GM21529 (cell line): ENCODE measurements at regions not wholly inside any gene's neighbourhood (a gene's known extent, or its start where the extent isn't known, plus 50 kb on each side); places are given as distances from the start of the nearest gene placed in this dataset.
"Not testable (repeated sequence)": the region's sequence is repeated elsewhere in the genome, so short reads cannot be mapped to it uniquely, and the experiment has no call there.

ENCODE experiments used
- ATAC-seq: cut with Tn5 transposase; IDR thresholded peaks from one replicate; pipeline ENCODE4 v1.9.1; 2021; ENCODE audit not compliant: unreplicated experiment

- ATAC-seq: no peak
Observed at GRCh38 chr1:101409102-101409501, 172.3 kb downstream of the S1PR1 start.

- ATAC-seq: peak; percentile 50
Observed at GRCh38 chr1:101410048-101410878, 173.4 kb downstream of the S1PR1 start.

- no peak for ATAC-seq
Observed at GRCh38 chr1:101420406-101420805, 183.6 kb downstream of the S1PR1 start.

GRCh38 chr1:101428083-101428482 is 191.3 kb downstream of the S1PR1 start:
- not testable (repeated sequence) for ATAC-seq

- no peak for ATAC-seq
Observed at GRCh38 chr1:101428562-101428961, 191.7 kb downstream of the S1PR1 start.

GRCh38 chr1:101431956-101432510 is 195.2 kb downstream of the S1PR1 start:
- ATAC-seq: no peak

GRCh38 chr1:101435831-101436511 is 199.2 kb downstream of the S1PR1 start:
- ATAC-seq: peak; percentile 66

- ATAC-seq: no peak
Observed at GRCh38 chr1:101437800-101438199, 201.0 kb downstream of the S1PR1 start.

- ATAC-seq: peak; percentile 60
Observed at GRCh38 chr1:101438359-101438758, 201.5 kb downstream of the S1PR1 start.

GRCh38 chr1:101440485-101440884 is 203.7 kb downstream of the S1PR1 start:
- ATAC-seq: no peak

GRCh38 chr1:101444381-101444780 is 207.6 kb downstream of the S1PR1 start:
- ATAC-seq: peak; percentile 58

GRCh38 chr1:101444873-101445618 is 208.2 kb downstream of the S1PR1 start:
- ATAC-seq: peak; percentile 28

- ATAC-seq: no peak
Observed at GRCh38 chr1:101448018-101448417, 211.2 kb downstream of the S1PR1 start.

GRCh38 chr1:101450691-101451090 is 213.9 kb downstream of the S1PR1 start:
- ATAC-seq: not testable (repeated sequence)

- ATAC-seq: peak; percentile 54
Observed at GRCh38 chr1:101451888-101452287, 215.1 kb downstream of the S1PR1 start.

GRCh38 chr1:101452825-101453224 is 216.0 kb downstream of the S1PR1 start:
- no peak for ATAC-seq

GRCh38 chr1:101453844-101454243 is 217.0 kb downstream of the S1PR1 start:
- ATAC-seq: peak; percentile 75

GRCh38 chr1:101455166-101455565 is 218.3 kb downstream of the S1PR1 start:
- ATAC-seq: no peak

- ATAC-seq: no peak
Observed at GRCh38 chr1:101460739-101461138, 223.9 kb downstream of the S1PR1 start.

GRCh38 chr1:101463195-101463594 is 226.4 kb downstream of the S1PR1 start:
- ATAC-seq: no peak

GRCh38 chr1:101465941-101466340 is 229.1 kb downstream of the S1PR1 start:
- no peak for ATAC-seq
